ENCODE measurements at regions not wholly inside any gene's neighbourhood (a gene's known extent, or its start where the extent isn't known, plus 50 kb on each side); places are given as distances from the start of the nearest gene placed in this dataset.

GRCh38 chr6:101322921-101323320 is 70.6 kb upstream of the GRIK2 start:
- Histone ChIP-seq H3K9me3 (no peaks in the 10 kb centered on the region), H3K36me3 (ENCODE audit: control insufficient read depth, insufficient read depth, low read length) (no peaks in the 10 kb centered on the region), H3K27me3 (replicated peaks; ENCODE audit: control insufficient read depth, insufficient read depth, low read length) (no peaks in the 10 kb centered on the region), H3K4me1 (no peaks in the 10 kb centered on the region), H3K4me3 (ENCODE audit: low read depth, low read length) (no peak overlapping the region)
- POLR2A ChIA-PET, result no interaction called here
- Mint-ChIP-seq H3K4me3 (ENCODE audit: unreplicated experiment) (no peak overlapping the region), H3K9me3 (ENCODE audit: unreplicated experiment) (no peaks in the 10 kb centered on the region), H3K27ac (ENCODE audit: unreplicated experiment) (no peak overlapping the region), H3K36me3 (ENCODE audit: insufficient read depth, unreplicated experiment) (no peaks in the 10 kb centered on the region), H3K4me1 (ENCODE audit: low read depth, unreplicated experiment) (no peaks in the 10 kb centered on the region), H3K27me3 (ENCODE audit: insufficient read depth, unreplicated experiment) (peaks cover 3% of the 10 kb centered on the region)
- CTCF ChIA-PET, result no interaction called here
- no peak for DNase-seq
- TF ChIP-seq CTCF (IDR thresholded peaks at IDR 0.05; ENCODE audit: insufficient read depth in 1 of 2, low read depth in 1 of 2, low read length in 1 of 2, severe bottlenecking in 1 of 2, unreplicated experiment in 1 of 2), result no peak
- intact Hi-C loops (cut with micrococcal nuclease; ENCODE audit: unreplicated experiment), result no loop called here
- no TSS peak for BruUV-seq (replicated peaks)

- H3K27me3 ChIP-seq (replicated peaks; ENCODE audit: control insufficient read depth, insufficient read depth, low read length), result no peaks in the 10 kb centered on the region
- POLR2A ChIA-PET, result no interaction called here
- Mint-ChIP-seq H3K36me3 (ENCODE audit: insufficient read depth, unreplicated experiment) (no peaks in the 10 kb centered on the region), H3K9me3 (ENCODE audit: unreplicated experiment) (no peaks in the 10 kb centered on the region), H3K27ac (ENCODE audit: unreplicated experiment) (no peak overlapping the region), H3K27me3 (ENCODE audit: insufficient read depth, unreplicated experiment) (no peaks in the 10 kb centered on the region), H3K4me1 (ENCODE audit: low read depth, unreplicated experiment) (no peaks in the 10 kb centered on the region), H3K4me3 (ENCODE audit: unreplicated experiment) (no peak overlapping the region)
- TF ChIP-seq CTCF (IDR thresholded peaks at IDR 0.05; ENCODE audit: insufficient read depth in 1 of 2, low read depth in 1 of 2, low read length in 1 of 2, severe bottlenecking in 1 of 2, unreplicated experiment in 1 of 2), result no peak
- intact Hi-C loops (cut with micrococcal nuclease; ENCODE audit: unreplicated experiment), result no loop called here
- DNase-seq, result no peak
- CTCF ChIA-PET, result no interaction called here
- H3K9me3 ChIP-seq, result no peaks in the 10 kb centered on the region
- H3K4me3 ChIP-seq (ENCODE audit: low read depth, low read length), result no peak overlapping the region
- BruUV-seq (replicated peaks), result no TSS peak
- H3K4me1 ChIP-seq, result no peaks in the 10 kb centered on the region
- no peaks in the 10 kb centered on the region for H3K36me3 ChIP-seq (ENCODE audit: control insufficient read depth, insufficient read depth, low read length)
These were observed 67.1 kb upstream of the GRIK2 start for GRCh38 chr6:101326411-101326810.

GRCh38 chr6:101341926-101342325 is 51.6 kb upstream of the GRIK2 start:
- Mint-ChIP-seq H3K9me3 (ENCODE audit: unreplicated experiment) (peaks cover 10% of the 10 kb centered on the region), H3K27ac (ENCODE audit: unreplicated experiment) (no peak overlapping the region), H3K4me3 (ENCODE audit: unreplicated experiment) (no peak overlapping the region), H3K4me1 (ENCODE audit: low read depth, unreplicated experiment) (peaks cover 7% of the 10 kb centered on the region), H3K36me3 (ENCODE audit: insufficient read depth, unreplicated experiment) (no peaks in the 10 kb centered on the region), H3K27me3 (ENCODE audit: insufficient read depth, unreplicated experiment) (no peaks in the 10 kb centered on the region)
- Histone ChIP-seq H3K27me3 (replicated peaks; ENCODE audit: control insufficient read depth, insufficient read depth, low read length) (no peaks in the 10 kb centered on the region), H3K4me1 (no peaks in the 10 kb centered on the region), H3K36me3 (ENCODE audit: control insufficient read depth, insufficient read depth, low read length) (no peaks in the 10 kb centered on the region), H3K9me3 (no peaks in the 10 kb centered on the region), H3K4me3 (ENCODE audit: low read depth, low read length) (no peak overlapping the region)
- CTCF ChIA-PET, result no interaction called here
- no peak for DNase-seq
- POLR2A ChIA-PET, result no interaction called here
- no peak for TF ChIP-seq CTCF (IDR thresholded peaks at IDR 0.05; ENCODE audit: insufficient read depth in 1 of 2, low read depth in 1 of 2, low read length in 1 of 2, severe bottlenecking in 1 of 2, unreplicated experiment in 1 of 2)
- intact Hi-C loops (cut with micrococcal nuclease; ENCODE audit: unreplicated experiment), result no loop called here
- no TSS peak for BruUV-seq (replicated peaks)

Measured in Caco-2 (cell line).